ENCODE measurements at regions not wholly inside any gene's neighbourhood (a gene's known extent, or its start where the extent isn't known, plus 50 kb on each side); places are given as distances from the start of the nearest gene placed in this dataset.

GRCh38 chr14:96980835-96981234 is 183.7 kb downstream of the VRK1 start:
- no peak for DNase-seq (ENCODE audit: low spot score)

GRCh38 chr14:96986256-96987085 is 189.3 kb downstream of the VRK1 start:
- no peak for DNase-seq (ENCODE audit: low spot score)

- DNase-seq (ENCODE audit: low spot score): peak; percentile 52
Measured at GRCh38 chr14:96987086-96987474, 189.9 kb downstream of the VRK1 start.

GRCh38 chr14:96987771-96988170 is 190.6 kb downstream of the VRK1 start:
- DNase-seq (ENCODE audit: low spot score): no peak

- DNase-seq (ENCODE audit: low spot score): peak; percentile 81
Measured at GRCh38 chr14:96989306-96989705, 192.1 kb downstream of the VRK1 start.

GRCh38 chr14:96991226-96991625 is 194.0 kb downstream of the VRK1 start:
- DNase-seq (ENCODE audit: low spot score): no peak

GRCh38 chr14:96994999-96995398 is 197.8 kb downstream of the VRK1 start:
- no peak for DNase-seq (ENCODE audit: low spot score)

- DNase-seq (ENCODE audit: low spot score): no peak
Measured at GRCh38 chr14:96997269-96997668, 200.1 kb downstream of the VRK1 start.

GRCh38 chr14:96997996-96998395 is 200.8 kb downstream of the VRK1 start:
- DNase-seq (ENCODE audit: low spot score): no peak

- DNase-seq (ENCODE audit: low spot score): no peak
Measured at GRCh38 chr14:96999654-97000155, 202.5 kb downstream of the VRK1 start.

GRCh38 chr14:97002454-97002853 is 205.3 kb downstream of the VRK1 start:
- no peak for DNase-seq (ENCODE audit: low spot score)

GRCh38 chr14:97005934-97006333 is 208.8 kb downstream of the VRK1 start:
- DNase-seq (ENCODE audit: low spot score): no peak

- no peak for DNase-seq (ENCODE audit: low spot score)
Measured at GRCh38 chr14:97010491-97011160, 213.4 kb downstream of the VRK1 start.

- DNase-seq (ENCODE audit: low spot score): no peak
Measured at GRCh38 chr14:97013878-97014277, 216.7 kb downstream of the VRK1 start.

- DNase-seq (ENCODE audit: low spot score): peak; percentile 79
Measured at GRCh38 chr14:97021001-97021400, 223.8 kb downstream of the VRK1 start.

GRCh38 chr14:97021571-97022168 is 224.5 kb downstream of the VRK1 start:
- DNase-seq (ENCODE audit: low spot score): no peak

GRCh38 chr14:97022741-97023140 is 225.6 kb downstream of the VRK1 start:
- DNase-seq (ENCODE audit: low spot score): no peak

- no peak for DNase-seq (ENCODE audit: low spot score)
Measured at GRCh38 chr14:97023871-97024270, 226.7 kb downstream of the VRK1 start.

- DNase-seq (ENCODE audit: low spot score): no peak
Measured at GRCh38 chr14:97024300-97024699, 227.1 kb downstream of the VRK1 start.

- no peak for DNase-seq (ENCODE audit: low spot score)
Measured at GRCh38 chr14:97025722-97026121, 228.5 kb downstream of the VRK1 start.

- no peak for DNase-seq (ENCODE audit: low spot score)
Measured at GRCh38 chr14:97027256-97027999, 230.2 kb downstream of the VRK1 start.

- no peak for DNase-seq (ENCODE audit: low spot score)
Measured at GRCh38 chr14:97028382-97028781, 231.2 kb downstream of the VRK1 start.
